A673 (cell line): ENCODE measurements at regions not wholly inside any gene's neighbourhood (a gene's known extent, or its start where the extent isn't known, plus 50 kb on each side); places are given as distances from the start of the nearest gene placed in this dataset.

Experiments
- CTCF ChIP-seq: fragments of 300-800, 200-600 bp; sonication (generic); conservative IDR thresholded peaks from 2 replicates; pipeline ENCODE4 v1.5.1; 2017; ENCODE audit warnings: low read depth, mild to moderate bottlenecking, antibody characterized with exemption, low read length, moderate library complexity, mixed read lengths
- EZH2 ChIP-seq: fragments of 200-600 bp; sonication (generic); IDR thresholded peaks from 2 replicates; pipeline ENCODE4 v1.6.1; 2017; ENCODE audit warnings: borderline replicate concordance, low read depth, mild to moderate bottlenecking, mixed read lengths, antibody characterized with exemption, low read length; ENCODE audit not compliant: poor library complexity, severe bottlenecking

- TF ChIP-seq CTCF (no peak), EZH2 (no peak)
Measured at GRCh38 chr10:8534891-8535290, 480.4 kb downstream of the GATA3 start.
